GM21786 (cell line): ENCODE measurements at regions not wholly inside any gene's neighbourhood (a gene's known extent, or its start where the extent isn't known, plus 50 kb on each side); places are given as distances from the start of the nearest gene placed in this dataset.
"Not testable (repeated sequence)": the region's sequence is repeated elsewhere in the genome, so short reads cannot be mapped to it uniquely, and the experiment has no call there.

Experiments used
- ATAC-seq: cut with Tn5 transposase; IDR thresholded peaks from one replicate; pipeline ENCODE4 v1.9.1; 2021; ENCODE audit not compliant: unreplicated experiment

GRCh38 chr3:165716592-165716991, 120.6 kb downstream of the BCHE start:
- no peak for ATAC-seq

DNA sequence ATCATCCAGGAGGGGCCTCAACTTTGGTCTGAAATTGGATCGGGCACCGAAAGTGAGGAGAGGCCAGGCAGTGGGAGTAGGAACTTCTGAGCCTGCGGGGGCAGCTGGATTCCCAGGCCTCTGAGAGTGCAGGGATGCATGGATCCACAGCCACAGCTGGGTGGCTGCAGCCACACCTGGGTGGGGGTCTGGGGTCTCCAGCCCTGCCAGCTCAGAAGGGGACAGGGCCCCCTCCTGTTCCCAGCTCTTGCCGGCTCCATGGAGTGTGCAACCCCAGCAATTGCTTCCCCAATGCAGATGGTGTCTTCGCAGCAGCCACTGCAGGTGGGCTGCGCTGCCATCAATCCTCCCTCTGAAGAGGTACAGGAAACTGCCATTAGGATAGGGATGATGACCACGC, 123.7 kb downstream of the BCHE start:
- ATAC-seq = no peak

GRCh38 chr3:165712382-165712781, 124.8 kb downstream of the BCHE start:
- no peak for ATAC-seq

- ATAC-seq = no peak
Measured at GRCh38 chr3:165697910-165698309, 139.3 kb downstream of the BCHE start.

- ATAC-seq = no peak
Measured at GRCh38 chr3:165696496-165696895, 140.7 kb downstream of the BCHE start.

GRCh38 chr3:165683947-165684346, 153.3 kb downstream of the BCHE start:
- no peak for ATAC-seq

- no peak for ATAC-seq
Measured at GRCh38 chr3:165682734-165683133, 154.5 kb downstream of the BCHE start.

DNA sequence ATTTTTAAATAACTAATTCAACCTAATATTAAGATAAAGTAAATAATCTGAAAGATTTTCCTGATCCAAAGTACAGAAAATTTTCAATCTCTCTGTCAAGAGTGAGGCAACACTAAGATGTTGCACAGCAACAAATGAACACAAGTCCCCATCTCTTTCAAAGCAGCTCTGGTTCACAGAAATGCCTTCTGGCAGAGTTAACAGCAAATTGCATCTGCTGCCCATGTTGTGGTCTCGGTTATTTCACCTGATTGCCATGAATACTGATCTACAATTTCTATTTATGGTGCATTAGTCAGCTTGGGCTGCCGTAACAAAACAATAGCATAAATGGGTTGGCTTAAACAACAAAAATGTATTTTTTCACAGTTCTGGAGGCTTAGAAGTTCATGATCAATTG, 167.3 kb downstream of the BCHE start:
- ATAC-seq = no peak

DNA sequence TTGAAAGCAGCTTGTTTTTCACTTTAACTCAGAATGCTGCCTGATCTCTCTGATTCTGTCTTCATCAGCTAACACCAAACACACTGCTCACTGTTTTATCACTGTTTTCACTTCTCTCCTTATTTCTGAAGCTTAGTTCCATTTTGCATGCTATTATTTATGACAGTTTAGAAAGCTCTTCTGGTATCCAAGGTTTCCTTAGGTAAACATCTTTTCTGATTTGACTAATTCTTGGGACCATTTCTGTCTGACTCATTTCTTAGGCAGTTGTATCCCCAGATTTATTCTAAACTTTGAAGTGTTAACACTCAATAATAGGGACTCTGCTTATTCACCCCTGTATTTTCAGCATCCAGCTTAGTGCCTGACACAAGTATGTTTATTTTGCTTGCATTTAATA, 167.7 kb downstream of the BCHE start:
- no peak for ATAC-seq

DNA sequence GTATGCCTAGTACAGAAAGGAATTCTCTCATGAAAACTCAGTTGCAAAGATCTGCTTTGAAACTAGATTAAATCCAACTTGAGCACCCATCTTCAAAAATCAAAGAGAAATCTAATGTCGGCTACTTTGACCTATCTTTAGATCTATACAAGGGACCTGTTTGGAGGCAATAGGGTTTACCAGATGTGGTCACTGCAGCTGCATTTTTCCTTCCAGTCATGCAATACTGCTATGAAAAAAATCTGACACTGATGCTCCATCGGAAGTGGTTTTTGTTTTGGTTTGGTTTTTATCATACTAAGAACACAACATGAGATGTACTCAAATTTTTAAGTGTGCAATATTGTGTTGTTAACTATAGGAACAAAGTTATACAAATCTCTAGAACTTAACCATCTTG, 169.5 kb downstream of the BCHE start:
- ATAC-seq = no peak

DNA sequence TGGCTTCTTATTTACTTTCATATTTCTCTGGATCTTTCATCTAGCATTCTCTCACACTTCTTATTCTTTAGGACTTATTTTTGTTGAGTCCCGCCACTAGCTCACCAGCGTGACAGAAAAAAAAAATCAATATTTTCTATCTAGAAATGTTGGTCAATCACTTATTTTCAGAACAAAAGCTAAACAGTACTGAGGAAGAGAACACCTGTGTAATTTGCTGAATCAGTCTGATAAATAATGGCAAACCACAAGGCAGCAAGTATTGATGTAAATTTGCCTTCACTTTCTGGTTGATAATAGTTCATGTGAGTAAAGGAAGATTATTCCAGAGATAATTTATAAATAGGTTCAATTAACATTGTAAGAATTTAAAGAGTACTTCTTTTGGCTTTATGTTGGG, 179.2 kb downstream of the BCHE start:
- no peak for ATAC-seq

DNA sequence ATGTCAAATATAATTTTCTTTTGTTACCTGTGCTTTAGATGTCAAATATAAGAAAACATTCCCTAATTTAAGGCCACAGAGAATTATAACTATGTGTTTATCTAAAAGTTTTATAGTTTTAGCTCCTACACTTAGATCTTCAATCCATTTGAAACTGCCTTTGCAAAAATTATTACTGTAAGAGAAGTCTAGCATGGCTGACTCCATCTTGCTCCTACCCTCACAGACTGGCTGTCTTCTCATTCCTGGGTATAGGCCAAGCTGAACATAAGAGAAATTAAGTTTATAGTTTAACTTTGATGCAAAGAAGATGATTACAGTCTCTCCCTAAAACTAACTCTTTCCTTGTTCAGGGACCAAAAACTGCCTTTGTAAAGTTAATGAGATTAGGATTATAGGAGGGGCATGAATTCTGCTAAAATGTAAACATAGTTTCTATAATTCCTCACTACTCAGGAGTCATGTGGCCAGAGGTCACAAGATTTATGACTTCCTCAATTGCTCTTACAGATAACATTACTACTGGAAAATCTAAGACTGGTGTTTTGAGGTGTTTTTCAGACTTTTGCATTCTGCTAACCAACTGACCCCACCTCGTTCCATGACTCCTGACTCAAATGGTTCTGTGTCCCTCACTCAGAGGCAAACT, 184.0 kb downstream of the BCHE start:
- no peak for ATAC-seq

DNA sequence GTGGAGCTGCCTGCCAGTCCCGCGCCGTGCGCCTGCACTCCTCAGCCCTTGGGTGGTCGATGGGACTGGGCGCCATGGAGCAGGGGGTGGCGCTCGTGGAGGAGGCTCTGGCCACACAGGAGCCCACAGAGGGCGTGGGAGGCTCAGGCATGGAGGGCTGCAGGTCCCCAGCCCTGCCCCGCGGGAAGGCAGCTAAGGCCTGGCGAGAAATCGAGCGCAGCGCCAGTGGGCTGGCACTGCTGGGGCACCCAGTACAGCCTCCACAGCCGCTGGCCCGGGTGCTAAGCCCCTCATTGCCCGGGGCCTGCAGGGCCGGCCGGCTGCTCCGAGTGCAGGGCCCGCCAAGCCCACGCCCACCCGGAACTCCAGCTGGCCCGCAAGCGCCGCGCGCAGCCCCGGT, 187.9 kb downstream of the BCHE start:
- ATAC-seq = not testable (repeated sequence)

- no peak for ATAC-seq
Measured at GRCh38 chr3:165645191-165645590, 192.0 kb downstream of the BCHE start.

DNA sequence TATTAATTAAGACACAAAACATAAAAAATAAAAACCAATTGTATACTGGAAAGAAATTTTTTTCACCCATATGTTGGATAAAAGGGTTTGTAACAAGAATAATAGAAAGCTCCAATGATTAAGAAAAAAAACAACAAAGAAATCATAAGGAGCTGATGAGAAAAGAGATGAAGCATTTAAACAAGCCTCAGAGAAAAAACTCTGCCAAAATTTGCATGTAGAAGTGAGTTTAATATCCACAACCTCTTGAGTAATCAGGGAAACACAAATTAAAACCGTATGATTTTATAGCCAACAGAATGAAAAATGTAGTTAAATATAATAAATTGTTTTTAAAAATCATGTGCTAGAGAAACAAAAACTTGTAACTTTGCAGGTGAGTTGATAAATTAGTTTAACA, 192.9 kb downstream of the BCHE start:
- ATAC-seq = no peak

GRCh38 chr3:165643425-165643824, 193.8 kb downstream of the BCHE start:
- no peak for ATAC-seq

DNA sequence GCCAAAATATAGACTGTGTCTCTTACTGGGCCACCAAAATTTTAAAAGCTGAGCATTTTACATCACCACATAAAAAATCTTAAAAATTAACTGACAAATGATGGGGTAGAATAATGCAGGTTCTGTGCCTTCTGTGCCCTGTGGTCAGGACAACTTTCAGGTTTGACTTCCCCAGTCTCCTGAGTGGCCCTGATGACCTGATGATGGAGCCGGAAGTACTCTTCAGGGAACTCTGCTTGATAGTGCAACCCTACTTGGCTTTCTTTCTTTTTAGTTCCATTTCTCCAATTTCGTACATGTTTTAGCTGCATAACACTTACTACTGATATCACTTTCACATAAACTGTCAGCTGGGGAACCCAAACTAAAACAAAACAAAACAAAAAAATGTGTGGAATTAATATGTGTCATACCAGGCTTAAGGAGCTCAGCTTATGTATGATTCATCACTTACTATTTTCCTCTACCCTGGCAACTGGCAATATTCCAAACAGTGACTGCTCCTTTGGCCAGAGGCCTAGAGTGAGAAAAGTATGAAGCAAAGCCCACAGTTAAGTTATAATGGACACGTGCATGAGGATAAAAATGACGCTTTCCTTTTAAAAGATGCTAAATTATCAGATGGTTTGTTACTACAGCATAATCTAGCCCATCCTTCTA, 194.3 kb downstream of the BCHE start:
- no peak for ATAC-seq

- no peak for ATAC-seq
Measured at GRCh38 chr3:165641569-165642310, 195.5 kb downstream of the BCHE start.

DNA sequence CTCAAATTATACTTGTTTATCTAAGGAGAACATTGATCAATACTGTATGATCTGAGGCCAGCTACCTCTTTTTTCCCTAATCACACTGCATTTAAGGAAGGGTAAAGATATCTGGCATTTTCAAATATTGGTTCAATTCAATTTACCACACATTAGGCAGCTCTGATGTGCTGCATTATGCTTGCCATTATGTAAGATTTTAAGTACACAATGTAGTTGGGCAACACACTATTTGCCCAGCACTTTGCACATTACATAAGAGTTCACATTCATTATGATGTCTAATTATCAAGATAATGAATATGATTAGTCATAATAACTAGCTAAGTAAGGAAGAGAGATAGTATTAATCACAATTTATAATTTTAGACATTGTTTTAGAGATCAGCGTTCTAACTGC, 196.3 kb downstream of the BCHE start:
- no peak for ATAC-seq

DNA sequence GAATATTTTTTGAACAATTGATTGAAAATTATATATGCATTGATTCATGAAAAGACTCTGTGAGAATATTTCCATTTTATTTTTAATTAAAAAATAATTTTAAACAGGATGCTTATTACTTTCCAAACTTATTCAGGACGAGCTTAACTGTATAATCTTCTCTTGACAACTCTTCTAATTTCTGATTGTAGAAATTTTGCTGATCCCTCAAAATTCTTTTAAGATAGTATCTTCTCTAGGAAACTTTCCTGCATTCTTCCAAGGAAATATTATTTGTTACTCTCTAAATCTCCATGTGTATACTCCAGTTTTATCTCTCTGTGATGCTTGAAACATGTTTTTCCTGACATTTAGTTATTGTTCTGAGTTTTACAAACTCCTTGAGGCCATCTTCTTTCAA, 197.2 kb downstream of the BCHE start:
- ATAC-seq = no peak

- ATAC-seq = no peak
Measured at GRCh38 chr3:165638034-165638433, 199.2 kb downstream of the BCHE start.

DNA sequence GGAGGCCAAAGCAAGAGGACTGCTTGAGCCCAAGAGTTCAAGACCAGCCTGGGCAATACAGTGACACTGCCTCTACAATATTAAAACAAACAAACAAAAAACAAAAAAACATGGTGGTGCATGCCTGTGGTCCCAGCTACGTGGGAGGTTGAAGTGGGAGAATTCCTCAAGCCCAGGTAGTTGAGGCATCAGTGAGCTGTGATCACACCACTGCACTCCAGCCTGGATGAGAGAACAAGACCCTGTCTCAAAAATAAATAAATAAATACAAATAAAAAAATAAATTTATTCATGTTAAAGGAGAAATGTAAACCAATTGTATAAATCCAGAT, 200.6 kb downstream of the BCHE start:
- no peak for ATAC-seq
